ENCODE measurements at regions not wholly inside any gene's neighbourhood (a gene's known extent, or its start where the extent isn't known, plus 50 kb on each side); places are given as distances from the start of the nearest gene placed in this dataset.

DNA sequence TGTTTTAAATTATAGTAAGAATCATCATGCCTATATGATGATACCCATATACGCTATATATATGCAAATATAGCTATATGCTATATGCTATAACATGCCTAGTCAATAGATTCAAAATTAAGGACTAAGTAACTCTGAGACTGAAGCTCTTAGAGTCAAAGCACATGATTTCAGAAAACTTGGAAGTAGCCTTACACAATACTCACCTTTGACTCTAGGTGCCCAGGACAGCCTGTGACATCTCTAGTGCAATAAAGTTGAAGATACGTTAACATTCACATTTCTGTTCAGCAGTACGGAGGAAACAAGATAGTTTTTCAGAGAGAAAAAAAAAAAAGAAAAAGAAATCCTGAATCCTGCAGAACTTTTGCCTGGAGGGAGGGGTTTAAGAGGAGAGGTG, 149.7 kb upstream of the PIK3C3 start:
- Mint-ChIP-seq H3K4me1 (no peaks in the 10 kb centered on the region), H3K4me3 (no peak overlapping the region), H3K27ac (no peak overlapping the region), H3K36me3 (no peaks in the 10 kb centered on the region), H3K9me3 (peaks cover 0 to 8% (median 0%) of the 10 kb centered on the region in 8 donors), H3K27me3 (peaks cover 0 to 2% of the 10 kb centered on the region in 2 donors)
- intact Hi-C loops (cut with micrococcal nuclease): no loop called here
- ChIA-PET CTCF (ENCODE audit: partially characterized antibody) (no interaction called here), POLR2A (ENCODE audit: partially characterized antibody) (no interaction called here)
- no peak overlapping the region for H3K27ac ChIP-seq (ENCODE audit: low read depth, low read length)
- no peaks in the 10 kb centered on the region for H3K9me3 ChIP-seq (ENCODE audit: control insufficient read depth in 1 of 2, low read length in 2 of 2)
- no peaks in the 10 kb centered on the region for H3K27me3 ChIP-seq (ENCODE audit: insufficient read depth, low read length)
- no peak overlapping the region for H3K4me3 ChIP-seq (ENCODE audit: low read length in 2 of 2)
- no peak for DNase-seq
- H3K36me3 ChIP-seq (ENCODE audit: insufficient read depth, low read length): no peaks in the 10 kb centered on the region
- H3K4me1 ChIP-seq (ENCODE audit: insufficient read depth, low read length): no peaks in the 10 kb centered on the region

DNA sequence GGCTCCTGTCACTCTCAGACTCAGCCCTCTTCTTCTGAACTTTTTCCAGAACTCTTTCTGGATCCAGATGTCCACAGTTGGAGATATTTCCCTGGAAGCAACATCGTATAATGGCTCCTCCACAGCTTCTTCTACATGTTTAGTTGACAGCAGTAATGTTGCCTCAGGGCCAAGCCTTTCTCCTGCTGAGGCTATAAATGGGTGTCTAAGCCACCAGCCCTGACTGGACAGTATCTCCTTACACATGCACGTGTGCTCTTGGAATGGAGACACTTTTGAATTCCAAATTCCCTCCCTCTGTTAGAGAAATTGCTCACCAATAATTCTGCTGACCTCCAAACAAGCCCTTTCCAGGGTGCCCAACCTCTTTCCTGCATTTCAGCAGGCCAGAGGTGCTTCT, 156.2 kb upstream of the PIK3C3 start:
- ChIA-PET POLR2A (ENCODE audit: partially characterized antibody) (no interaction called here), CTCF (ENCODE audit: partially characterized antibody) (no interaction called here)
- intact Hi-C loops (cut with micrococcal nuclease): no loop called here
- Histone ChIP-seq H3K4me3 (ENCODE audit: low read length in 2 of 2) (no peak overlapping the region), H3K27ac (ENCODE audit: low read depth, low read length) (no peak overlapping the region), H3K4me1 (ENCODE audit: insufficient read depth, low read length) (no peaks in the 10 kb centered on the region), H3K27me3 (ENCODE audit: insufficient read depth, low read length) (no peaks in the 10 kb centered on the region), H3K36me3 (ENCODE audit: insufficient read depth, low read length) (no peaks in the 10 kb centered on the region), H3K9me3 (ENCODE audit: control insufficient read depth in 1 of 2, low read length in 2 of 2) (no peaks in the 10 kb centered on the region)
- Mint-ChIP-seq H3K4me1 (no peaks in the 10 kb centered on the region), H3K4me3 (no peak overlapping the region), H3K27ac (no peak overlapping the region), H3K36me3 (no peaks in the 10 kb centered on the region), H3K27me3 (no peaks in the 10 kb centered on the region), H3K9me3 (peaks cover 0 to 3% (median 0%) of the 10 kb centered on the region in 8 donors)
- DNase-seq: no peak

DNA sequence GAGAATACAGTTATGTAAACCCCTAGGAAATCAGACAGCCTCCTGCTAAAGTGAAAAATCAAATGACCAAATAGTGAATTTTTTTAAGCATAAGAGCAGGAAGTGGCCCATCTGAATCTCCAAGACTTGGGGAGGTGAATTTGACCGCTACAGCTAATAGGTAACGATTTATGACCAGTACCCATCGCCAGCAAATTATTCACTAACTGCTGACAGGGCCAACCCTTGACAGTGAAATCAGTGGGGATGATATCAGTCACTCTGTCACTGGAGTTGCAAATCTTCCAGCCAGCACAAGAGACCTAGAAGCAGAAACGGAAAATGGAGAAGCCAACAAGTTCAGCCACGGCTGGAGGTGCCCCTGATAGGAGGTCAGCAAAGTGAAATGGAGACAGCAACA, 164.3 kb upstream of the PIK3C3 start:
- H3K27ac ChIP-seq (ENCODE audit: low read depth, low read length): no peak overlapping the region
- no peaks in the 10 kb centered on the region for H3K36me3 ChIP-seq (ENCODE audit: insufficient read depth, low read length)
- Mint-ChIP-seq H3K4me3 (no peak overlapping the region), H3K4me1 (no peaks in the 10 kb centered on the region), H3K27ac (no peak overlapping the region), H3K27me3 (no peaks in the 10 kb centered on the region), H3K9me3 (peaks cover 0 to 6% (median 0%) of the 10 kb centered on the region in 8 donors), H3K36me3 (no peaks in the 10 kb centered on the region)
- H3K9me3 ChIP-seq (ENCODE audit: control insufficient read depth in 1 of 2, low read length in 2 of 2): no peaks in the 10 kb centered on the region
- no peak for DNase-seq
- ChIA-PET POLR2A (ENCODE audit: partially characterized antibody) (no interaction called here), CTCF (ENCODE audit: partially characterized antibody) (no interaction called here)
- no peaks in the 10 kb centered on the region for H3K27me3 ChIP-seq (ENCODE audit: insufficient read depth, low read length)
- no peak overlapping the region for H3K4me3 ChIP-seq (ENCODE audit: low read length in 2 of 2)
- H3K4me1 ChIP-seq (ENCODE audit: insufficient read depth, low read length): no peaks in the 10 kb centered on the region
- intact Hi-C loops (cut with micrococcal nuclease): no loop called here

DNA sequence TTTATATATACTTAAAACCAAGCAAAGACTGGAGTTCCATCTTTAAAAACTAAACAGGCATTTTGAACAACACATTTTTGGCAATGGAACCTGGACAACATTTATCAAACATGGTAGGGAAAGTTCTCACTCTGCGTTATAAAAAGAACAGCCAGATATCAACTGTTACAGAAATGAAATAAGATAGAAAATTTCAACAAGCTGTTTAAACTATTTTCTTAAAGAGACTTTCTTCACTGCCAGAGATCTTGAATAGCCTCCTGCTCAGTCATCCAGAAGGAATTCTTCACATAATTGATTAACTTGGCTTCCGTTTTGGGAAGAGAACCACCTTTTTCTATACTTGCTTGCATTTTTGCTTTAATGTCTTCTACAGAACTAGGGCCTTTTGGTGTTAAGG, 166.0 kb upstream of the PIK3C3 start:
- H3K27ac ChIP-seq (ENCODE audit: low read depth, low read length): no peak overlapping the region
- Mint-ChIP-seq H3K27me3 (no peaks in the 10 kb centered on the region), H3K4me1 (no peaks in the 10 kb centered on the region), H3K9me3 (peaks cover 0 to 6% (median 0%) of the 10 kb centered on the region in 8 donors), H3K4me3 (no peak overlapping the region), H3K27ac (no peak overlapping the region), H3K36me3 (no peaks in the 10 kb centered on the region)
- no peaks in the 10 kb centered on the region for H3K27me3 ChIP-seq (ENCODE audit: insufficient read depth, low read length)
- no peaks in the 10 kb centered on the region for H3K4me1 ChIP-seq (ENCODE audit: insufficient read depth, low read length)
- CTCF ChIA-PET (ENCODE audit: partially characterized antibody): no interaction called here
- intact Hi-C loops (cut with micrococcal nuclease): no loop called here
- no peak overlapping the region for H3K4me3 ChIP-seq (ENCODE audit: low read length in 2 of 2)
- DNase-seq: no peak
- H3K9me3 ChIP-seq (ENCODE audit: control insufficient read depth in 1 of 2, low read length in 2 of 2): no peaks in the 10 kb centered on the region
- H3K36me3 ChIP-seq (ENCODE audit: insufficient read depth, low read length): no peaks in the 10 kb centered on the region
- POLR2A ChIA-PET (ENCODE audit: partially characterized antibody): no interaction called here

DNA sequence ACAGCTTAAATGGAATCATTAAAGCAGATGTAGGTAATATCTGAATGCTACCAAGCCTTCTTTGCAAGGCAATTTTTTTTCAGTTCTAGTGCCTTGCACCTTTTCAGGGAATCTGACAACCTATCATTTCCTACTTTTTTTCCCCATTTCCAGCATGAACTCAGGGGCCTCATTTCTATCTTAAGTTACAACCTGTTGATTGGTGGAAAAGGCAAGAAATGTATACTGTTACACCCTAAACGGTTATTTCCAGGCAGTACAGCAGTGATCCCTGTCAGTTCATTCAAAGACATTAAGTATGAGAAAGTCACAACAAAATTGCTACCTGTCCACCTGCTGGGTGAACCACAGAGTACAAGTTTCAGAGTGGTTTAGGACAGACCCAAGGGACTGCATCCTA, 171.2 kb upstream of the PIK3C3 start:
- ChIA-PET POLR2A (ENCODE audit: partially characterized antibody) (no interaction called here), CTCF (ENCODE audit: partially characterized antibody) (no interaction called here)
- intact Hi-C loops (cut with micrococcal nuclease): no loop called here
- Histone ChIP-seq H3K27me3 (ENCODE audit: insufficient read depth, low read length) (no peaks in the 10 kb centered on the region), H3K4me1 (ENCODE audit: insufficient read depth, low read length) (no peaks in the 10 kb centered on the region), H3K4me3 (ENCODE audit: low read length in 2 of 2) (no peak overlapping the region), H3K9me3 (ENCODE audit: control insufficient read depth in 1 of 2, low read length in 2 of 2) (no peaks in the 10 kb centered on the region), H3K36me3 (ENCODE audit: insufficient read depth, low read length) (no peaks in the 10 kb centered on the region), H3K27ac (ENCODE audit: low read depth, low read length) (no peak overlapping the region)
- H3K4me3 Mint-ChIP-seq: no peak overlapping the region
- H3K4me1 Mint-ChIP-seq: no peaks in the 10 kb centered on the region
- no peaks in the 10 kb centered on the region for H3K27me3 Mint-ChIP-seq
- H3K9me3 Mint-ChIP-seq: peaks cover 0 to 4% (median 0%) of the 10 kb centered on the region in 8 donors
- no peak for DNase-seq
- H3K36me3 Mint-ChIP-seq: no peaks in the 10 kb centered on the region
- no peak overlapping the region for H3K27ac Mint-ChIP-seq

DNA sequence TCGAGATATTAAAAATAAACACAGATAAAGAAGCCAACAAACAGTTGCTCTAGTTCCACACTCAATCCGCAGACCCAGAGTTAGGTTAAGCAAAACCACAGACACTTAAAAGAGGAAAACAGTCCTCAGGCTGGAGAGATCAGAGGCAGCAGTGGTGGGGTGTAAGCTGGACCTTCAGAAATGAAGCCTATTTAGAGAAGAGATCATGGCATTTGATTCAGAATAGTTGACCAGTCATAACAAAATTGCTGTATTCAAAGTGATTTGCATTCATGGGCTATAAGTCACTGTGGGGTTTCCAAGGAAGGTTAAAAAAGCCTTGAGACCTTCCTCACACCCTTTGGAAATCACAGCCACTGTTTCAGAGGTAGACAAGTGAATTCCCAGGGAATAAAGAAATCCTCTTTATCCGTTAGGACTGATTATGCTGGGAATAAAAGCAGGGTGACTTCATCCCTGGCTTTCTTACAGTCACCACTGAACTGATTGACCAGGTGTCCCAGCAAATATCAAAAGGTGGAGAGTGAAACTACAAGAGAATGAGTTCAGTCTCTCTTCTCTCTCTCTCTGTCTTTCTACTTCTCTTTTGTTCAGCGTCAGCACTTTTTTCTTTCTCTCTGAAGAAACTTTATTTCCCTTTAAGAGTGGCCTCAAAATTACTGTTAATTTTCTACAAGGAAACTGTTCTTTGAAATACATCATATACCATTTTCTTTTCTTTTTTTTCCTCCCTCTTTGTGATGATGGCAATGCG, 171.8 kb upstream of the PIK3C3 start:
- Histone ChIP-seq H3K9me3 (ENCODE audit: control insufficient read depth in 1 of 2, low read length in 2 of 2) (no peaks in the 10 kb centered on the region), H3K27ac (ENCODE audit: low read depth, low read length) (no peak overlapping the region), H3K36me3 (ENCODE audit: insufficient read depth, low read length) (no peaks in the 10 kb centered on the region), H3K4me3 (ENCODE audit: low read length in 2 of 2) (no peak overlapping the region), H3K4me1 (ENCODE audit: insufficient read depth, low read length) (no peaks in the 10 kb centered on the region), H3K27me3 (ENCODE audit: insufficient read depth, low read length) (no peaks in the 10 kb centered on the region)
- Mint-ChIP-seq H3K9me3 (peaks cover 0 to 4% (median 0%) of the 10 kb centered on the region in 8 donors), H3K36me3 (no peaks in the 10 kb centered on the region), H3K4me1 (no peaks in the 10 kb centered on the region), H3K27ac (no peak overlapping the region), H3K4me3 (no peak overlapping the region), H3K27me3 (no peaks in the 10 kb centered on the region)
- DNase-seq: no peak
- intact Hi-C loops (cut with micrococcal nuclease): no loop called here
- ChIA-PET CTCF (ENCODE audit: partially characterized antibody) (no interaction called here), POLR2A (ENCODE audit: partially characterized antibody) (no interaction called here)

DNA sequence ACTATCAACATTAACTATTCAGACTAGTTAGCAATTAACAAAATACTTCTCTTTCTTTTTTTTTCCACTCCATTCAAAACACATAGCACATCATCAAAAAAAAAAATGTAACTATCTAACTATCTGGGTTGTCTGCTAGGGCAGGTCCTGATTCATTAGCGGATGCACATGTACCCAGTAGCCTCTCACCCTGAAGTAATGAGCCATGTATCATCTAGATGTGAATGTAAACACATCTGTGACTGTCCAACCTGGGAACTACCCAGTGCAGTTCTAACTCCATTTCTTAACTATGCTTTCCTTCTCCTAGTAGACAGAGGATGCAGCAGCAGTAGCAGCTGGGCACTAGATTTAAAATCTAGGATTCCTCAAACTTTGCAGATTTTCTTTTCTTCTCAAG, 183.1 kb upstream of the PIK3C3 start:
- Histone ChIP-seq H3K27me3 (ENCODE audit: insufficient read depth, low read length) (no peaks in the 10 kb centered on the region), H3K36me3 (ENCODE audit: insufficient read depth, low read length) (no peaks in the 10 kb centered on the region), H3K9me3 (ENCODE audit: control insufficient read depth in 1 of 2, low read length in 2 of 2) (no peaks in the 10 kb centered on the region), H3K4me3 (ENCODE audit: low read length in 2 of 2) (no peak overlapping the region), H3K4me1 (ENCODE audit: insufficient read depth, low read length) (no peaks in the 10 kb centered on the region), H3K27ac (ENCODE audit: low read depth, low read length) (no peak overlapping the region)
- Mint-ChIP-seq H3K27ac (no peak overlapping the region), H3K36me3 (no peaks in the 10 kb centered on the region), H3K4me3 (no peak overlapping the region), H3K27me3 (no peaks in the 10 kb centered on the region), H3K9me3 (peaks cover 0 to 10% (median 2%) of the 10 kb centered on the region in 8 donors), H3K4me1 (no peaks in the 10 kb centered on the region)
- ChIA-PET CTCF (ENCODE audit: partially characterized antibody) (no interaction called here), POLR2A (ENCODE audit: partially characterized antibody) (no interaction called here)
- no peak for DNase-seq
- intact Hi-C loops (cut with micrococcal nuclease): no loop called here

DNA sequence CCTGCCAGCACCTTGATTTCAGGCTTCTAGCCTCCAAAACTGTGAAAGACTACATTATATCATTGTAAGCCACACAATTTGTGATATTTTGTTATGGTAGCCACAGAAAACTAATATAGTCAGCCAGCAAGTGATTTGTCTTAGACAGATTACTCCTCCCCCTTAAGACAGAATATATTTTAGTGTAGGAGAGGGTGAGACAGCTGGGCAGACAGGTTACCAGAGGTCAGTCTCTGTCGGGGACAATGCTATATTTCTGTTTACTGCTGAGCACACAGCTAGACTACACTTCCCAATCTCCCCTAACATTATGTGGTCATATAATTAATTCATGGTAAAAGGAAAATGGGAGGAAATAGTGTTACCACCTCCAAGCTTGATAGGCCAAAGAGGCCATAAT, 185.8 kb upstream of the PIK3C3 start:
- ChIA-PET POLR2A (ENCODE audit: partially characterized antibody) (no interaction called here), CTCF (ENCODE audit: partially characterized antibody) (no interaction called here)
- no peak for DNase-seq
- no peaks in the 10 kb centered on the region for H3K27me3 Mint-ChIP-seq
- Histone ChIP-seq H3K27ac (ENCODE audit: low read depth, low read length) (no peak overlapping the region), H3K9me3 (ENCODE audit: control insufficient read depth in 1 of 2, low read length in 2 of 2) (no peaks in the 10 kb centered on the region), H3K4me3 (ENCODE audit: low read length in 2 of 2) (no peak overlapping the region), H3K27me3 (ENCODE audit: insufficient read depth, low read length) (no peaks in the 10 kb centered on the region), H3K36me3 (ENCODE audit: insufficient read depth, low read length) (no peaks in the 10 kb centered on the region), H3K4me1 (ENCODE audit: insufficient read depth, low read length) (no peaks in the 10 kb centered on the region)
- H3K36me3 Mint-ChIP-seq: no peaks in the 10 kb centered on the region
- peaks cover 0 to 3% (median 2%) of the 10 kb centered on the region in 8 donors for H3K9me3 Mint-ChIP-seq
- no peaks in the 10 kb centered on the region for H3K4me1 Mint-ChIP-seq
- intact Hi-C loops (cut with micrococcal nuclease): no loop called here
- H3K27ac Mint-ChIP-seq: no peak overlapping the region
- H3K4me3 Mint-ChIP-seq: no peak overlapping the region

Data from CD4-positive, alpha-beta memory T cell (primary cell).